GM12892 (cell line): ENCODE measurements at regions not wholly inside any gene's neighbourhood (a gene's known extent, or its start where the extent isn't known, plus 50 kb on each side); places are given as distances from the start of the nearest gene placed in this dataset.

Source experiments
- DNase-seq: peaks from one replicate; pipeline ENCODE4 v3.0.0; 2011; ENCODE audit not compliant: insufficient read length
- FAIRE-seq: peaks from 2 replicates; lab custom pipeline; 2011; peaks lifted over from hg19 to GRCh38; lab: Jason Lieb, UNC
- POLR2A ChIP-seq: IDR thresholded peaks from 2 replicates; pipeline ENCODE4 v1.6.1; 2011; ENCODE audit warnings: low read depth, low read length, control low read depth
- POLR2AphosphoS5 ChIP-seq: IDR thresholded peaks from 2 replicates; pipeline ENCODE4 v1.6.1; 2011; ENCODE audit warnings: low read depth, low read length, control low read depth
- TAF1 ChIP-seq: IDR thresholded peaks from 2 replicates; pipeline ENCODE4 v1.6.1; 2011; ENCODE audit warnings: low read depth, mild to moderate bottlenecking, control low read depth, low read length, borderline replicate concordance

- no peak for DNase-seq
- TF ChIP-seq POLR2A (no peak), POLR2AphosphoS5 (no peak), TAF1 (no peak)
- no peak for FAIRE-seq
These were observed 161.3 kb downstream of the PMP22 start for GRCh38 chr17:15103785-15104184.

DNA sequence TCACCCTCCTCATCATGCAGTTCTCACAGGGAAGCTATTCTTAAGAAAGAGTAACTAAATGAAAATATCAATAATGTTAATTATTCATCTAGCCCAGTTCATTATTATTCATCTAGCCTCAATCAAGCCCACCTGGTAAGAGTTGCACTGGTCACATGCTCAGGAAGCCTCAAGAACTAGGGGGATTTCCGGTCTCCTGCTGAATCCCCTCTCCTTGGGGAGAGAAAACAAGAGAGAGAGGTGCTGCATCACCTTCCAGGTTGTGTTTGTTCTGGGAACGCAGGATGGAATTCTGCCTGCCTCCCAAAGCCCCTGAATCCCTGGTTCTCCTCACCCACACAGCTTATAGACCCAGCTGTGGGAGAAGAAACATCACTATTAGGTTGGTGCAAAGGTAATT lies 164.0 kb downstream of the PMP22 start:
- no peak for TF ChIP-seq TAF1
- no peak for TF ChIP-seq POLR2A
- no peak for TF ChIP-seq POLR2AphosphoS5
- FAIRE-seq, result no peak
- no peak for DNase-seq

DNA sequence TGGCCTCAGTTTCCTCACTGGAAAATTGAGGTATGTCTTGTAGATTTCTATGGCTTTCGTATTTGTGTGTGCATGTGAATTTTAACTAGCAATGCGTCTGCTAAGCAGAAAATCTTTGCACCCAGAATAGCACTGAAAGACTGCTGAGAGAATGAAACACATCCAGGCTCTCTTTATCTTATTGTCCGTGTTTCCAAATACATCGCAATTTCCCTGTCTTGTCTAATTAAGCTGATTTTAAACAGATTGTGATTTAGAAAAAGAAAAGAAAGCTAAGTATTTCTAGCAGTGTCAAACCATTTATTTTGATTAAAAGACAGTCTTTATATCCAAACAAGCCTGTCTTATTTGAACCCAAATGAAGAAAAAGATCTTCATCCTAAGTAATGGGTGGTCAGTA lies 168.6 kb downstream of the PMP22 start:
- FAIRE-seq (no peak), DNase-seq (no peak)
- TF ChIP-seq TAF1 (no peak), POLR2AphosphoS5 (no peak), POLR2A (no peak)

GRCh38 chr17:15095935-15096334 lies 169.2 kb downstream of the PMP22 start:
- TF ChIP-seq POLR2AphosphoS5, result no peak
- TF ChIP-seq TAF1, result no peak
- no peak for TF ChIP-seq POLR2A
- no peak for FAIRE-seq
- DNase-seq, result no peak

- FAIRE-seq (no peak), DNase-seq (no peak)
These were observed 172.4 kb downstream of the PMP22 start for GRCh38 chr17:15092762-15093161.

GRCh38 chr17:15092261-15092660 lies 172.9 kb downstream of the PMP22 start:
- FAIRE-seq, result no peak
- DNase-seq, result no peak
- TF ChIP-seq POLR2A, result no peak
- no peak for TF ChIP-seq TAF1
- no peak for TF ChIP-seq POLR2AphosphoS5

More at GRCh38 chr17:15092762-15093161, 172.4 kb downstream of the PMP22 start:
- TF ChIP-seq POLR2AphosphoS5, result no peak
- no peak for TF ChIP-seq POLR2A
- TF ChIP-seq TAF1, result no peak

- DNase-seq, result no peak
- FAIRE-seq, result no peak
- TF ChIP-seq TAF1, result no peak
- TF ChIP-seq POLR2A, result no peak
- TF ChIP-seq POLR2AphosphoS5, result no peak
These were observed 173.3 kb downstream of the PMP22 start for GRCh38 chr17:15091825-15092224.

GRCh38 chr17:15090533-15090932 lies 174.6 kb downstream of the PMP22 start:
- FAIRE-seq (no peak), DNase-seq (no peak)
- TF ChIP-seq TAF1, result no peak
- TF ChIP-seq POLR2AphosphoS5, result no peak
- TF ChIP-seq POLR2A, result no peak

GRCh38 chr17:15087946-15088345 lies 177.2 kb downstream of the PMP22 start:
- TF ChIP-seq POLR2AphosphoS5, result no peak
- TF ChIP-seq TAF1, result no peak
- TF ChIP-seq POLR2A, result no peak
- no peak for FAIRE-seq

GRCh38 chr17:15086776-15087295 lies 178.3 kb downstream of the PMP22 start:
- FAIRE-seq (no peak), DNase-seq (no peak)
- TF ChIP-seq POLR2AphosphoS5, result no peak

More at GRCh38 chr17:15087946-15088345, 177.2 kb downstream of the PMP22 start:
- DNase-seq, result no peak

GRCh38 chr17:15085890-15086677 lies 179.0 kb downstream of the PMP22 start:
- no peak for TF ChIP-seq POLR2A
- no peak for TF ChIP-seq TAF1
- no peak for TF ChIP-seq POLR2AphosphoS5
- DNase-seq, result no peak
- FAIRE-seq, result no peak

- DNase-seq, result no peak
- FAIRE-seq, result no peak
- no peak for TF ChIP-seq TAF1
These were observed 181.9 kb downstream of the PMP22 start for GRCh38 chr17:15083225-15083624.
